ENCODE measurements at regions not wholly inside any gene's neighbourhood (a gene's known extent, or its start where the extent isn't known, plus 50 kb on each side); places are given as distances from the start of the nearest gene placed in this dataset.

DNA sequence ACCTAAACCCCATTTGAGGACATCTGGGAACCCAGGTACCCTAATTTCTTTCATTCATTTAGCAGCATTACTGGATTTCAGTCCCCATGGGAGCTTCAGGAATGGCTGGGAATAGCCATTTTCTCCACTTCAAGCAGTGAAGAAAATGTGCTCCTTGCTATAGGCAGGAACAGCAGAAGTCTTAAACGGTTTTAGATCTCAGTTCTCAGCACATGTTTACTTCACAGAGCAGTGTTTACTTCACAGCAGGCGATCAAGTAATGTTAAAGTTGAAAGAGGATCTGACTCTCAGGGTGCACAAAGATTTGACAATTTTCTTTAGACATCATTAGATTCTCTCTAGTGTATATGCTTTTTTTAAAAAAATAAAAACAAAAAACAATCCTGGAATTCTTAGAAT lies 109.3 kb downstream of the TBC1D30 start:
- TF ChIP-seq, protein P1, sequence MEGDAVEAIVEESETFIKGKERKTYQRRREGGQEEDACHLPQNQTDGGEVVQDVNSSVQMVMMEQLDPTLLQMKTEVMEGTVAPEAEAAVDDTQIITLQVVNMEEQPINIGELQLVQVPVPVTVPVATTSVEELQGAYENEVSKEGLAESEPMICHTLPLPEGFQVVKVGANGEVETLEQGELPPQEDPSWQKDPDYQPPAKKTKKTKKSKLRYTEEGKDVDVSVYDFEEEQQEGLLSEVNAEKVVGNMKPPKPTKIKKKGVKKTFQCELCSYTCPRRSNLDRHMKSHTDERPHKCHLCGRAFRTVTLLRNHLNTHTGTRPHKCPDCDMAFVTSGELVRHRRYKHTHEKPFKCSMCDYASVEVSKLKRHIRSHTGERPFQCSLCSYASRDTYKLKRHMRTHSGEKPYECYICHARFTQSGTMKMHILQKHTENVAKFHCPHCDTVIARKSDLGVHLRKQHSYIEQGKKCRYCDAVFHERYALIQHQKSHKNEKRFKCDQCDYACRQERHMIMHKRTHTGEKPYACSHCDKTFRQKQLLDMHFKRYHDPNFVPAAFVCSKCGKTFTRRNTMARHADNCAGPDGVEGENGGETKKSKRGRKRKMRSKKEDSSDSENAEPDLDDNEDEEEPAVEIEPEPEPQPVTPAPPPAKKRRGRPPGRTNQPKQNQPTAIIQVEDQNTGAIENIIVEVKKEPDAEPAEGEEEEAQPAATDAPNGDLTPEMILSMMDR (IDR thresholded peaks at IDR 0.05) = no peak
- TF ChIP-seq POLR2AphosphoS5 (IDR thresholded peaks at IDR 0.05; ENCODE audit: low read depth, low read length) = no peak
